Activated naive CD4-positive, alpha-beta T cell treated with anti-CD3 and anti-CD28 coated beads, Interleukin-2, amount 50 U/mL, for 16 hours (primary cell): ENCODE measurements at regions not wholly inside any gene's neighbourhood (a gene's known extent, or its start where the extent isn't known, plus 50 kb on each side); places are given as distances from the start of the nearest gene placed in this dataset.
"Not testable (repeated sequence)": the region's sequence is repeated elsewhere in the genome, so short reads cannot be mapped to it uniquely, and the experiment has no call there.

Source experiments
- DNase-seq: peaks from one replicate; pipeline ENCODE4 v3.0.0-alpha.2; 2020

GRCh38 chr6:112946051-112946450, 598.9 kb downstream of the RFPL4B start:
- no peak for DNase-seq

GRCh38 chr6:112947507-112947906, 600.4 kb downstream of the RFPL4B start:
- DNase-seq: no peak

GRCh38 chr6:112951829-112952228, 604.7 kb downstream of the RFPL4B start:
- DNase-seq: no peak

- DNase-seq: not testable (repeated sequence)
Observed at GRCh38 chr6:112955743-112956142, 608.6 kb downstream of the RFPL4B start.

DNA sequence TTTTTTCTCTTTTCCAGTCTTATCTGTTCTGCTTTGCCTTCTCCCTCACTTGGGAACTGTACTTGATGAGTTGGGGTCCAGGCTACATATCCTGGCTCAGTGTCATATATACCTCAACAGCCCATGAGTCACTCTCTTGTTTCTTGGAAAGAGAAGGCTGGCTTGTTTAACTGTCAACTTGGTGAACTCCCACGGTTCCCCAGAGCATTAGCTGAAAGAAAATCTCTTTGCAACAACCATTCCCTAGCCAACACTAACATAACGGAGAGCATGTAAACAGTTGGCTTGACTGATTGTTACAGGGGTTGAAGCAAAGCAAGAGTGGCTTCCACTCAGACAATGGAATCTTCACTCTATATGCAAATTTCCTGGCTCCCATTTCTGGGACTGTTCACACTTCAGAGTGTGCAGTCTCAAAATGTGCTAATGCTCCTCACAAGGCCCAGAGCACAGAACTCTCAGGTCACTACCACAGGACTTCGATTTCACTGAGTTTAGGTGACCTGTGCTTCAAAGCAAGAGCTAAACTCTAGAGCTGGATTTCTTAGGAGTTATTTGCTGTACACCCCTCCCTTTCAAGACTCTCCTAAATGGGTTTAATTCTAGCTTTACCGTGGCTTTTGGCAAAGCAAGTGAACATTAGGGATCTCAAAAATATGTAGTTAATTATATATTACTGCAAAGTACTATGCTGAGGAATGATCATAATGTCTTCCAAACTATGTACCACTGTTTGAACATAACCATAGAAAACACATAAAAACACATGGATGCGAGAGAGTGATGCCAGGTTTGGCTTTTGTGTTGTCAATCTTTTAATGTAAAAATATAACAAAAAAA, 609.8 kb downstream of the RFPL4B start:
- DNase-seq: no peak

- DNase-seq: no peak
Observed at GRCh38 chr6:112957536-112957916, 610.4 kb downstream of the RFPL4B start.

DNA sequence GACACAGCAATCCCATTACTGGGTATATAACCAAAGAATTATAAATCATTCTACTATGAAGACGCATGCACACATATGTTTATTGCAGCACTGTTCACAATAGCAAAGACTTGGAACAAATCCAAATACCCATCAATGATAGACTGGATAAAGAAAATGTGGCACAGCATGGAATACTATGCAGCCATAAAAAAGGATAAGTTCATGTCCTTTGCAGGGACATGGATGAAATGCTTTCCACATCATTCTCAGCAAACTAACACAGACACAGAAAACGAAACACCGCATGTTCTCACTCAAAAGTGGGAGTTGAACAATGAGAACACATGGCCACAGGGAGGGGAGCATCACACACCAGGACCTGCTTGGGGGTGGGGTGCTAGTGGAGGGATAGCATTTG, 613.0 kb downstream of the RFPL4B start:
- not testable (repeated sequence) for DNase-seq

GRCh38 chr6:112967974-112968373, 620.8 kb downstream of the RFPL4B start:
- DNase-seq: no peak

DNA sequence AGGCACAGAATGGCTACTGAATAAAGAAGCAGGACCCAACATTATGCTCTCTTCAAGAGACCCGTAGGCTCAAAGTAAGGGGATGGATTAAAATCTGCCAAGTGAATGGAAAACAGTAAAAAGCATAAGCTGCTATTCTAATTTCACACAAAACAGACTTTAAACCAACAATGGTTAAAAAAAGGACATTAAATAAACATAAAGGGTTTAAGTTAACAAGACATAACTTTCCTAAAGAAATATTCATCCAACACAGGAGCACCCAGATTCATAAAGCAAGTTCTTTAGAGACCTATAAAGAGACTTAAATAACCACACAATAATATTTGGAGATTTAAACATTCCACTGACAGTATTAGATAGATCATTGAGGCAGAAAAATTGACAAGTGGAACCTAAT, 624.5 kb downstream of the RFPL4B start:
- DNase-seq: no peak

GRCh38 chr6:112974931-112975330, 627.8 kb downstream of the RFPL4B start:
- DNase-seq: not testable (repeated sequence)

- not testable (repeated sequence) for DNase-seq
Observed at GRCh38 chr6:112976579-112976978, 629.4 kb downstream of the RFPL4B start.

- DNase-seq: no peak
Observed at GRCh38 chr6:112979830-112980229, 632.7 kb downstream of the RFPL4B start.

GRCh38 chr6:112980676-112981075, 633.5 kb downstream of the RFPL4B start:
- no peak for DNase-seq

DNA sequence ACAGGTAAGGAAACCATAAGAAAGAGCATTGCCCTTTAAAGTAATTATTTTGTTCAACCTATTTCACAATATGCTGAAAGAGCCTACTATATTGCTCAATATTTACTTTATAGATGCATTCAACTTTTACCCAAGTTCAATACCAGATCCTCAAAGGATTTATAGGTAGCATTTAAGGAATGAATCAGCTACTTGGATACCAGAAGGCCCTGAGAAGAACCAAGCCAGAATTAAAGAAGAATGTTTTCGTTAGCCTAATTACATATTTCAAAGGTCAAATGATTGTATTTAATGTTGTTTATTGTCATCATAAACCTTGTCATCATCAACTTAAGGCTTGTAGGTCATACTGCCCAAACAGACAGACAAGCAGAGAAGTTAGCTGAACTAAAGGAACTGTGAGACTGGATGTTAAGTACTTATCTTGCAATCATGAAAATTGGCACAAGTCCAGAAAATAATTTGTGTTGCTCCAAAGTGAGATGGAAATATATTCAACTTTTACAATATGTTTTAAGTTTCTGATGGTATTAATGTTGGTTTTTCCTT, 636.7 kb downstream of the RFPL4B start:
- no peak for DNase-seq

- DNase-seq: no peak
Observed at GRCh38 chr6:112984899-112985298, 637.8 kb downstream of the RFPL4B start.

DNA sequence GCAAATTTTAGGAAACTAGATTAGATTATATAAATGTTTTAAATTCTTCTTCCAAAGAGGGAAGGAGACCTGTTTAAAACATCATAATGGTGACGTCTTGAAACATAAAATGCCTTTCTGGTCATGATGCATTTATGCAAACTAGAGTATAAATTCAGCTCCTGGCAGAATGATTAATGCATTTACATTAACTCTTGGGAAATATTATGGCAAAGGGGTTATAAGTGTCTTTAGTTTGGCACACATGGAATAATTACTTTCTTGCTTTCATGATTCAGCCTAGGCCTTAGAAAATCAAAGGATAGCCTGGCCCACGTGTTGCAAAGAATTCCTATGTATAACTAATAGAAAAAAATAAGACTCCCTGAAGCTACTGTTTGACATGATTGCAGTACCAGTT, 639.2 kb downstream of the RFPL4B start:
- no peak for DNase-seq

DNA sequence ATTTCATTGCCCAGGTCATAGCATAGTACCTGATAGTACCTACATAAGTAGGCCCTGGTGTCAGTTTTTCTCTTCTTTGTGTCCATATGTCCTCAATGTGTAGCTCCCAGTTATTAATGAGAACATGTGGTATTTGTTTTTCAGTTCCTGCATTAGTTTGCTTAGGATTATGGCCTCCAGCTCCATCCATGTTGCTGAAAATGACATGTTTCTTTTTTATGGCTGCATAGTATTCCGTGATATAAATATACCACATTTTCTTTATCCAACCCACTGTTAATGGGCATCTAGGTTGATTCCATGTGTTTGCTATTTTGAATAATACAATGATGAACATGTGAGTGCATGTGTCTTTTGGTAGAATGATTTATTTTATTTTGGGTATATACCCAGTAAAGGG, 641.6 kb downstream of the RFPL4B start:
- DNase-seq: no peak

DNA sequence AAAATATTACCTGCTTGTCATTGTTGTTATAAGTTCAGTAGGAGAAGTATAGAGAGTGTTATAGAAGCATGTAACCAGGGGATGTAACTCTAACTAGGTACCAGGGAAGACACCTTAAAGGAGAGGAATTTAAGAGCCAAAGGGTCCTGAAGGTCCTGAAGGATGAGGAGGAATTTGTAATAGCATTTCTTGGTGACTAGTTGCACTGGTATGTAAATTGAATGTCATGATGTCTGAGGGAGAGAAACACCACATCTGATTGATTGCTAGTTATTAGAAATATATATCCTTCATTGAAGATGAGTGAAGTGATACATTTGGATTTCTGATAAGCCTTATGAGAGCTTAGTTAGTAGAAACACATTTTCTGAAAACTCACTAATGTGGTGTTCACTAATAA, 643.8 kb downstream of the RFPL4B start:
- no peak for DNase-seq

- no peak for DNase-seq
Observed at GRCh38 chr6:112991912-112992311, 644.8 kb downstream of the RFPL4B start.

GRCh38 chr6:112997421-112998085, 650.4 kb downstream of the RFPL4B start:
- no peak for DNase-seq

- no peak for DNase-seq
Observed at GRCh38 chr6:113004054-113004453, 656.9 kb downstream of the RFPL4B start.

DNA sequence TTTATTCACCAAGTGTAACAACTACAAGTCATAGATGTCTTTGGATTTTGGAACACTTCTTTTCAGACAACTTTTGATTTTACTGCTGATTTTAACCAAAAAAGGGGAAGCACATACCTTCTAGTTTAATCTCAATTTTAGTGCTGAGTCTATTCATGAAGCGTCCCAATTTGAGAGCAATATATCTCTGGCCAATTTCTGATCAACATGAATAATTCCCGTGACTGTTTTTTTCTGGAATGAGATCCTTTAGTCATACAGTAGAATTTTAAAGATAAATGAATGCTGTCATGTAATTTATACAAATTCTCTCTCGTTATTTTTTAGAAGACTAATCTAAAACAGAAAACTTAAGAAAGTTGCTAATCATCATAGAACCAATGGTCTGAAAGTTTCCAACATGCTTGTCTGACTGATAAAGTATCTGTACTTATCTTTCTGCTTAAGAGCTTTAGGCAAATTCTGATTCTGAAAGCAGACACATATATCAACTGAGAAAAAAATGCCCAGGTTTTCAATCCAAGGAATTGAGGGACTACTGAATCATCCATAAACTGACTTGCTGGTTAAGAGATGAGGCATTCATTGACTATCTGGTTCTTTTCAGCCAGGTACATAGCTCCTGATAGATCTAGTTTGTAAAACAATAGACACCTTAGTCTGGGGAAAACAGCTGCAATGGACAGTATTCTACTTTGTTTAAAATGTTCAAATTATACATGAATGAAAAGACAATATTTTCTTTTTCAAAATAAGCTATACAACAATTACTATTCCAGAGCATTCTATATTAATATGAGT, 657.5 kb downstream of the RFPL4B start:
- DNase-seq: no peak

- no peak for DNase-seq
Observed at GRCh38 chr6:113006494-113006893, 659.4 kb downstream of the RFPL4B start.
